HPDE6-E6E7 (cell line): ENCODE measurements at regions not wholly inside any gene's neighbourhood (a gene's known extent, or its start where the extent isn't known, plus 50 kb on each side); places are given as distances from the start of the nearest gene placed in this dataset.

Source experiments
- DNase-seq: peaks from one replicate; pipeline ENCODE4 v3.0.0; 2011; ENCODE audit warnings: missing footprints; ENCODE audit errors: extremely low spot score

DNA sequence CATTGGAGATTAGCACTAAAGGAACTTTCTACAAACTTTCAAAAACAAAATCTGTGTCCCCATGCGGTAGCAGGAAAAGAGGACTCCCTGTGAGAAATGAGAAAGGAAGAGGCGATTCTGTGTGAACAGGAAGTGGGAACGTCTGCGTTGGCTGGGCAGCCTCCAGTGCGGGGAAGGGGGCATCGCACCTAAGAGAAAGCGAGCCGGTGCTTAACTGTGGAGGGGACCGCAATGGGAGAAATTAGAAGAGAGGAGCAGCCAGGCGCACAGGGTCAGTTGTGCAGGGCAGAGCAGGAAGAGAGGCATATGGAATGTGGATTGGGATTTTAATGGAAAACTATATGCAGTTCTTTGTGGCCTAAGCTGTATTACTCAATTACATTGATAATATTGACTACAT is 77.4 kb upstream of the DOCK9 start:
- DNase-seq: no peak

DNA sequence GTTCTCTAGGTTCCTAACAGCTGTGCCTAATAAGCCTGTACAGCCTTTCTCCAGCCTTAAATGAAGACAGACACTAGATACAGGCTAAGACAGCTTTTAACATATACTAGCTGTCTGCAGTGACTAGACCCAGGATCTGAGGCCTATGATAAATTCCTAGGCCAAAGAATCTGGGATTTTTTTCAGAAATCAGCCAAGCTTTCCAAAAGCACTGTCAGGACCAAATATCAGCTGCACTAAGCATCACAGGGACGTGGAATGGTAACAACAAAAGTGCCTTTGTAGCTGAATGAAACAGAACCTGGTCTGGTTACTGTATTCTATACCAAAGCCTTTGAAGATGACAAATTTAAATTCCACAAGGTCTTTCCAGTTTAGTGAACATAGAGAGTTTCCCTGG is 77.9 kb upstream of the DOCK9 start:
- DNase-seq: no peak

DNA sequence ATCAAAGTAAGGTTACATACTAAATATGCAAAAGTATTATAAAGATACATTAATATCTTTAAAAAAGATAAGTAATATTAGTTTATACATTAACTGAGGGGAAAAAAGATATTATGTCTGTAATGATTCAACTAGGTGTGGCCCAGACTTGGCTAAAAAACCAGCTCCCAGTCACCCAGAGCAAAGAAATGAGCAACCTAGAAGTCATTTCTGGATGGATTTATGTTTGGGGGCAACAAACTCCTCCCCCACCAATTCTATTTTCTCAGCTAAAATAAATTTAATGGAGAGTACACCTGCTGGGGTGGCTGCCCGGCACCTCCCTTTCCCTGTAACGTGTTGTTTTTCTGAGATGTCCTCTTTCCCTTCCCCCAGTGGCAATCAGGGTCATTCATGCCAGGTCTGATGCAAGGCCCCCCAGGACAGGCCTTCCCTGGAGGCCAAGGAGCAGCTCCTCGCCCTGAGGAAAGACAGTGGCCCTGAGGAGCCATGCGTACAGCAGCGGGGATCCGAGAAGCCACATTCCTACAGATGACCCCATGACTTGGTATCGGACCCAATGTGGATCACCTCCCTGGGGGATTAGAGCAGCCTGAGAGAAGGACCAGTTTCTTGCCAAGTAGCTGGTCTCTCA is 78.6 kb upstream of the DOCK9 start:
- DNase-seq: no peak

DNA sequence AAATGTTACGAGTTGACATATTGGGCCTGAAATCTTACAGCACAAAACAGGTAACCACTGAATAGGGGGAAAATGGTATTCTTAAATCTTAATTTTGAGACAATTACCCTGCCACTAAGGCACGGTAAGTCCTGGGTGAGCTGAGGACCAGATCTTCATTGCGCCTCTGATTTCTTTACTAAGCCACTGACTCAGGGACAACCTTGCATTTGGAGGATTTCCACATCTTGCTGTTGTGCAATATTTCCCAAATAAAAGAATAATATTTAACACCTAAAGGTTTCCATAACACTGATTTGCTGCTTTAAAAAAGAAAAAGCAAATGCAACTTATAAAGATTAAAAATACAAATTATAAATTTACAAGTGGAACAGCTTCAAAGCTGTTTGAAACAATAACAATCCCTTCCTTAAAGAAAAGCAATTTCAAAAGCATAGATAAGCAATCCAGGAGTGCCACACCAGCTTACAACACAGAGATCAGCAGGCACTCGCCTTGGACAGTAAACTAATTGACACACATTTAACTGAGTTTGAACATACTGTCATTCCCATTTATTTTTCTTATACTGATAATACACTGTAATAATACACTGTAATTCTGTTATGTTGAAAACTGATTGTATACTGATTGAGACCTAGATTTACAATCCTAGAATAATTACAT is 79.6 kb upstream of the DOCK9 start:
- DNase-seq: peak; percentile 19

DNA sequence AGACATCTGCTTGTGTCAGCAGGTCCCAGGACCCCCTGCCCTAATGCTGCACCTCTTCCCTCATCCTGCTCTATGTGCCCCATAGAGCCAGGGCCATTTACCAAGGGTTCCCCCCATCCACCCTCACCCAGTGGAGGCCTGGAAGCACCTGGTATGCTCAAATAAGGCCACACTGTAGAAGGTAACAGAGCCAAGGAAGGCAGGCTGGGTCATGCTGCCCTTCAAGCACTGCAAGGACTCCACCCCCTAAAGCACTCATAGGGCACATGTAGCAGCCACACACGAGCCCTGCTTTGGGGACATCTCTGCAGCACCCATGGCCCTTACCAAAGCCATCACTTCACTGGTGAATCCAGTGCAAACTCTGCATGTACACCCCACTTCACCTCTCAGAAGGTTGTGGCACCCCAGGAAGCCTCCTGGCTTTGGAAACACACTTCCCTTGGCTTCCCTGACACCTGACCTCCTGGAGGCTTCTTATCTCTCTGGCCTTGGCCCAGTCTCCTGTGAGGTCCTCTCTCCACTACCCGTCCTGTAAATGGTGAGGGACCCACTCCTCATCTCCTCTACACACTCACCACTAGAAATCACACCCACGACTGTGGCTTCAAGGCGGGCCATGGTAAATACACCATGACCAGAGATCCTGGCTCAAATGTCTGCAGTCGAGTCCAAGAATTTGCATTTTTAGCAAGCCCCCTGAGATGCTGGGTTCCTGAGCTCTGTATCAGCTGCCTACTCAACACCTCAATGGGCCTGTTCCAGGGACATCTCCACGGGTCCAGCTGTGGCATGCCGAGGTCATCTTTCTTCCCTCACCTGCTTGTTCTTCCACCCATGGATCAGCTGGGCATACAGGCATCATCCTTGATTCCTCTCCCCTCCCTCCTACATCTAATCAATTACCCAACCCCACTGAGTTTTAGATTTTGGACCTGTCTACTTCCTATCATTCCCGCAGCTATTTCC is 80.9 kb upstream of the DOCK9 start:
- no peak for DNase-seq

DNA sequence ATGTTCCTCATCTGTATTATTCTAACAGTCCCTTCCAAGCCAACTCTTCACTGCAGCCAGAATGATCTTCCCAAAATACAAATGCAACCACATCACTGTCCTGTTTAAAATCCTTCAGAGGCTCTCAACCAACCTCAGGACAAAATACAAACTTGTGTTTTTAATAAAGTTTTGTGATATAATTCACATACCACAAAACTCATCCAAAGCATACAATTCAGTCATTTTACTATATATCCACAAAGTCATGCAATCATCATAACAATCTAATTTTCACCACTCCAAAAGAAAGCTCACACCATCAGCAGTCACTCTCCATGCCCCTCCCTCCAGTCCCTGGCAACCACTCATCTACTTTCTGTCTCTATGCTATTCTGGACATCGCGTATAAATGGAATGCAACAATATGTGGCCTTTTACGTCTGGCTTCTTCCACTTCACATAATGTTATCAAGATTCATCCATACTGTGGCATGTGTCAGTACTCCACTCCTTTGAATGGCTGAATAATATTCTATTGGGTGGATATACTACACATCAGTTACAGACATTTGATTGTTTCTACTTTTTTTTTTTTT is 81.7 kb upstream of the DOCK9 start:
- no peak for DNase-seq

DNA sequence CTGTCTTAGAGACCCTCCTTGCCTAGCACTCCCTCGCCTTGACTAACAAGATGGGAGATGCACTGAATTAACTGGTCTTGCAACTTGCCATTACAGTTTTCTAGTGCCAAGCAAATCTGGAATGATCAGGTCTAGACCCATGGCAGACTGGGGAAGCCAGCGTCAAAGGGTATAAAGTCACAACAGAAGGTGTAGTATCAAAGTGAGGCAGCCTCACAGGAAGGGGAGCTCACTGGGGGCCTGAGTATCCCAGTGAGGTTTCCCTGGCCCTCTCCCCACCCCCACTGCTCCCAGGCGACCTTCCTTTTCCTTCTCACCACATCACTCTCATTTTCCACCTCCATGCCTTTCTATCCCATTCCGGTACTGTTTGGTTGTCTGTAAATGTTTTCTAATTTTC is 83.5 kb upstream of the DOCK9 start:
- no peak for DNase-seq

DNA sequence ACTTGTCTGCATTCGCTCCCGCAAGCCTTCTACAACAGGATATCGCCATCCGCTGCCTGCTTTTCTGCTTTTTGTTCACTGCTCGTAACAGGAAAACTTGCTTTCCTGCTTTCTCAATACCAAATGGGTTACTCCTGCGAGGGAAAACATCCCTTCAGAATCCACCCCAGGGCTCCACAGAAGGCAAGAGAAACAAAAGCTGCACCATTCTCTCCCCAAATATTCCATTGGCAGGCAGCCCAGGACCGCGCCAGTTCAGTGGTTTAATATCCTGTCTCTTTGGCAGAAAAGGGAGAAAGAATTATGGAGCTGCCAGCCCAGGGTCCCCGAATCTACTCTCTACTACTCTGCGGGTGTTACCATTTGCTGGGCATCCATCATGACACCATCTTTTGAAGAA is 84.7 kb upstream of the DOCK9 start:
- DNase-seq: no peak

DNA sequence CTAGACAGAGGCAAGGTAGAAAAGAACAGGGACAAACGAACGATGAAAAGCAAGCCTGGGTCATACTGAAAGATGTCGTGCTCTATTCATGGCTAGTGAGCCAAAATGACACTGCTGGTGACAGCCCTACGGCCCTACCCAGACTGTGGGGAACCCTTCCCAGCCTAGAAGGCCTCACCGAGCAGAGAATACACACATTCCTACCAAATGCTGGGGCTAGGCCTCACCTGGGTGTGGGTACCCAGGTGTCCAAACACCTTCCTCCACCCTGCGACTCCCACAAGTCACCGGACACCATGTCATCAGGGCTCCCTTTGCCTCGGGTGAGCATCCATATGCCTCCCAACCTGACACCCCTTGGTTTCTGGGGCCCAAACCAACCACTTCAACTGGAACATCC is 85.3 kb upstream of the DOCK9 start:
- DNase-seq: no peak

DNA sequence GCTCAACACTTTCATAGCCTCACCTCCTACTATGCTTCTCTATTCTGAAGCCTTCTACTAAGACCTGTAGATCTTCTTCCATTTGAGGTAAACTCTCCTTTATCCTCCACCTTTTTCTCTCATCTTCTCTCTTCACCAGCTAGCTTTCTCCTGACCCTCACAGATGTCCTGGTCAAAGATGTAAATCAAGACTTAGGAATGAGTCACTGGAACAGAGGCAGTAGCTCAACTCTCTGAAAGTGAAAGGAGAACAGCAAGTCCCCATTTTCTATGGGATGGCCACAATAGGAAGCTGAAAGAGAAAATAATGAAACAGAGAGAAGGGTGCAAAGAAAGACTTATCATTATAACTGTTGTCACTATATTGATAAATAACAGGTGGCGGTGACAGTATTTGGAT is 86.1 kb upstream of the DOCK9 start:
- DNase-seq: no peak

DNA sequence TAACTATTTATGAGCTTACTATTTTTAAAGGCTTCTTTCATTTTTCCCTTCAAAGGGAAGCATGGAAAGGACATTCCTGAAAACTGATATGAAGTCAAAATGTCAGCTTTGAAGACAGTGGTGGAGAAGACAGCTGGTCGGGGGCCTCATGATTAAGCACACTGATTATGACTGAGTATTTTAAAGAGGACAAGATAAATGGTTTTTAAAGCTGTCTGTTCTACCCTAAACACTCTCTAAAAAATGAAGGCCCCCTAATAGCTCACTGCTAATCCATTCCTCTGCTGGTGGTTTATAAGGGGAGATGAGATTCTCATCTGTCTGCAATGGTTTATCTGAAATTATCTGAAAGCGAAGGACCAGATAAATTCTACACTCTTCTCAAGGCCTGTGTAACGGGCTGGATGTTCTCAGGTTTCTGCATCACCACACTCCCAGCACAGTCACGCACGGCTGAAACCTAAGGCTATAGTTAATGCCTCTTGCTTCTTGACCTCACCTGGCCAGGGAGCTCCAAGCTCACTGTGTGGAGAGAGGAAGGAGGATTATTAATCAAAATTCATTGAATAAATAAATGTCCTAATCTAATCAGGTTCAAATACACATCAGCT is 86.9 kb upstream of the DOCK9 start:
- no peak for DNase-seq

DNA sequence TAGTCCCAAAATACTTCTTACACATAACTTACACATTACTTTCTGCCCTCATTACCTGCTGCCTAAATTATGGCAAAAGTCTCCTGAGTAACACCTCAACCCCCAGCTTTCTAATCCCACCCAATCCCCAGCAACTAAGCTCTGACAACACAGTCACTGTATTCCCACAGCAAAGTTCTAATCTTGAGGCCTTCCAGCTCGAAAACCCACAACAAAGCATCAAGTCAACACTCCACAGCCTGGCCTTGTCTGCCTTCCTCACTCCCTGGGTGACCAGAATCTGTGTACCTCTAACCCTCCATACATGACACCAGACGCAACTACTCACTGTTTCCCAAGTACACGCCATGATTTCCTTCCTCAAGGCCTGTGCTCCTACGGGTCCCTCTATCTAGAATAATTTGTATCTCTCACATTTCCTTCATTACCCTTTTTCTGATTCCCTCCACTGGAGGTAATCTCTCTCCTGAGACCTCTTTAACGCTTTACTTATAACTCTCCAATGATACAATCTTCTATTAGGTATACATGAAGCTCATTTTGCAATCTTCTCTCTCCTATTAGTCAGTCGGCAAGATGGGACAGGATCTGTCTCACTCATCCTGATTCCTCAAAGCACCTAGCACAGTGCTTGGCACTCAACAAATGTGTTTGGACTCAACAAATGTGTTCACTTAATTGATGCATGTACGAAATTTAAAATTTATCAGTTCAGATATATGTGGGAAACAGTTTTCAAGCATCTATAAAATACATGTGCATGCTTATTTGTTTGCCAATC is 87.6 kb upstream of the DOCK9 start:
- DNase-seq: no peak

DNA sequence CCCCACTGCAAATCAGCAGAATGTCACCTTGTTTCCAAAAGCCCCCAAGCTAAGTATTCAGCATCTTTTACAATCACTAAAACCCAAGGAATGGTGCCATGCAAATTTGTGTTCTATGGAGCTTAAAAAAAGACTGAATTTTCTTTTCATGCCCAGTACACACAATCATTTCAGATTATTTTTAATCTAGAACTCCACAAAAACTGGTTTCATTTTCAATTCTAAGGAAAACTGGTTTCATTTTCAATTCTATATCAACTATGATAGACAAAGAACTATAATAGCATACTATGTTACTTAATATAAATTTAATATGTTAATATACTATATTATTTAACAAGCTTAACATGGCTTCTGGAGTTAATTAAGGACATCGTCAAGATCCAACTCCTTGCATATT is 88.4 kb upstream of the DOCK9 start:
- no peak for DNase-seq

DNA sequence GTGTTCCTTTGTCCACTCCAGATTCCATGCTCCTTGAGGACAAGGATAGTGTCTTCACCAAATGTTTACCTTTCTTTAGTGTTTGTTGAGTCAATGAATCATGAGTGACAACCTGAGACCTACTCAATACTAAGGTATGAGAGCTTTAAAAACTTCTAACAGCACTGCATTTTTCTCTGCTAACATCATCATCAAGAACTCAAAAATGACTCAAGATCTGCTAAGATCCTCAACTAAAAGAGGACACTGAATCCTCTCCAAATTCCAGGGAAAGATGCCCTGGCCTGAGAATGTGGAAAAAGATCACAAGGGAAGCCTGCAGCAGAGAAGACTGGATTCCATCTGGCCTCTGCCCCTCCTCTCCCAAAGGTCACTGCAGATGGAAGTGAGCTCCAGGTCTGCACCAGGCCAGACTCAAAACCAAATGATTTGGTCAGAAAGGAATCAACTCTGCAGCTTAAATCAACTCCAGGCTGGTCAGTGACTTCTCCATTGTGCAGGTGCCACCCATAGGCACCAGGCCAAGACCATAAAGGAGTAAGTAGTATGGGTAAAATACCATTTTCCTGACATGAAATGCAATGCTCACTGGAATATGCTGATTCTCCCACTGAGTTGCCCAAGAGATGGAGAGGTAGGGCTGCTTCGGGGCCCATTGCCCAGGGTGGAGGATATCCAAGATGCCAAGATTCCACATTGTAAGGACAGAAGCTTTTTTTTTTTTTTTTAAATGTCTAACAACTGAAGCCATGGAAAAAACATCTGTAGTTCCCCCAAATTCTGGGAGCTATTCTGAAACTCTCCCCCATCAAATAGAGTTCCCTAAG is 89.5 kb upstream of the DOCK9 start:
- DNase-seq: peak; percentile 70

DNA sequence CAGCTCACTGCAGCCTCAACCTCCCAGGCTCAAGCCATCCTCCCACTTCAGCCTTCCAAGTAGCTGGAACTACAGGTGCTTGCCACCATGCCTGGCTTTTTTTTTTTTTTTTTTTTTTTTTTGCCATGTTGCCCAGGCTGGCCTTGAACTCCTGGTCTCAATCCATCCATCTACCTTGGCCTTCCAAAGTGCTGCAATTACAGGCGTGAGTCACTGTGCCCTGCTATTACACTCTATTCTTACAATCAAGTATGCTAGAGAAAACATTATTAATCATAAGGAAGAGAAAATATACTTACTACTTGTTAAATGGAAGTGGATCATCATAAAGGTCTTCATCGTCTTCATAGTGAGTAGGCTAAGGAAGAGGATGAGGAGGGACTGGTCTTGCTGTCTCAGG is 93.3 kb upstream of the DOCK9 start:
- no peak for DNase-seq

DNA sequence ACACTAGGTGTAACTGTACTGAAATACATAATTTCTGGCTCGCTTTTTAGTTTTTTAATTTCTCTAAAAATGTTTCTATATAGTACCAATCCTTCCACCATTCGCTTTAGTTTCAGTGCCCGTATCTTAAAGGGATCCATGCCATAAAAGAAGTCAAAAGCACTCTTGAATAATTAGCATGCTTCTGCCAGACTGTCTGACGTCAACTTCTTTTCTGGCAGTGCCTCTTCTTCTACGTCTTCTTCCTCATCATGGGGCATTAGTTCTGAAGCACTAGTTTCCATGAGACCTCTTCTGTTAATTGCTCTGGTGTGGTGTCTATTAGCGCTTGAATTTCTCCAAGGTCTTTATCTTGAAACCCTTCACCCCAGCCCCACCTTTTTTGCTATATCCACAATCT is 93.8 kb upstream of the DOCK9 start:
- DNase-seq: no peak

DNA sequence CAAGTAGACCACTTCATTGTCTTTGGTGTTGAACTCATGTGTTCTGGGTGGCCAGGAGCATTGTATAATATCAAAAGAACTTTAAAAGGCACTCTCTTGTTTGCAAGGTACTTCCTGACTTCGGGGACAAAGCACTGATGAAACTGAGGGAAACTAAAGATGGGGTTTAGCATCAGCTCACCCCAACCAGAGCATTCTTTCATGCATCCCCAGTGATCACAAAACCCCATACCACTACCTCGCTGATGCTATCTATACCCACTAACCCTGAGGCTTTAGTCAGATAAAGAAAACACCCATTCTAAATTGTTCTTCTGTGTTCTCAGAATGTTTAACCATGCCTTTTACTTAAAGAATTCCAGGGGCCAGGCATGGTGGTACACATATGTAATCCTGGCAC is 94.5 kb upstream of the DOCK9 start:
- no peak for DNase-seq

DNA sequence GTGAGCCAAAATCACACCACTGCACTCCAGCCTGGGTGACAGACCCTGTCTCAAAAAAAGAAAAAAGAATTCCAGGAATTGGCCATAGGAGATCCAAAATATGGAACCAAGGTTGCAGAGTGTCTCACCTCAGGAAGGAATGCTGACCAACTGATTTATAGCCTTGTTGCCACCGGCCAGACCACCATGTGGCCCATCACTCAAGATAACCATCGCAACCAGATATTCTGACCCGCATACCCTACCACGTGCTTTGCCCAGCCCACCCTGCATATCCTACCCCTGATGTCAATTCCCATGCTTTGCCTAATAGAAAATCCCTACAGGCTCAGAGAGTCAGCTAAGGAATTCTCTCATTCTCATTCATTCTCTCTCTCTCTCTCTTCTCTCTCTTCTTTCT is 95.1 kb upstream of the DOCK9 start:
- DNase-seq: no peak

DNA sequence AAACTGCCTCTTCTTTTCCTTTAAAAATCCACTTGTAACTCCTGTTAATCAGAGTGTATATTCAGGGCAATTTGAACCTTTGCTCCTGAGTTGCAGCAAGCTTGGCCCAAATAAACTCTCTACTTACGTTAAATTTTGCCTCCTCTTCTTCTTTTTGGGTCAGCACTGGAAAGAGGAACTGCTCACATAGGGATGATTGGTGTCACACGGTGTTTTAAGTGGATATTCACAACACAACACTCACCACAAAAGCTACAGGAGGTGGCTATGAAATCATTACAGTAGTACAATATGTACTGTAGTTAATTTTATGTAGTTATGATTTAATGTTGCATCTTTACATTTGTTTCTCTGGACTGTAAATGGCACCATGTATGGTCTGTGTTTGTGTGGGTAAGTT is 96.8 kb upstream of the DOCK9 start:
- no peak for DNase-seq
